GM21447 (cell line): ENCODE measurements at regions not wholly inside any gene's neighbourhood (a gene's known extent, or its start where the extent isn't known, plus 50 kb on each side); places are given as distances from the start of the nearest gene placed in this dataset.

Experiments
- ATAC-seq: cut with Tn5 transposase; IDR thresholded peaks from one replicate; pipeline ENCODE4 v1.9.1; 2021; ENCODE audit not compliant: unreplicated experiment

- no peak for ATAC-seq
Measured at GRCh38 chr14:56494167-56494566, 85.4 kb upstream of the TMEM260 start.

DNA sequence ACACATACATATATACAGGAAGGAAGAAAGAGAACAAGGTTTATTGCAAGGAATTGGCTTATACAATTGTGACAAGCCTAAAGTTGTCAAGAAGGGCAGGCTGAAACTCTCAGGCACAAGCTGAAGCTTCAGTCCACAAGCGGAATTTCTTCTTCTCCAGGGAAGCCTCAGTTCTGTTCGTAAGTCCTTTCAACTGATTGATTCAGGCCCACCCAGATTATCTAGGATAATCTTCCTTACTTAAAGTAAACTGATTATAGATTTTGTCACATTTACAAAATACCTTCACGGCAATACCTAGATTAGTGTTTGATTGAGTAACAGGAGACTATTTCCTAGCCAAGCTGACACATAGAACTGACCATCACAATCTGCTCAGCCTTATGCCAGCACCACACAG is 81.5 kb upstream of the TMEM260 start:
- no peak for ATAC-seq

- ATAC-seq = no peak
Measured at GRCh38 chr14:56501909-56502530, 77.6 kb upstream of the TMEM260 start.

DNA sequence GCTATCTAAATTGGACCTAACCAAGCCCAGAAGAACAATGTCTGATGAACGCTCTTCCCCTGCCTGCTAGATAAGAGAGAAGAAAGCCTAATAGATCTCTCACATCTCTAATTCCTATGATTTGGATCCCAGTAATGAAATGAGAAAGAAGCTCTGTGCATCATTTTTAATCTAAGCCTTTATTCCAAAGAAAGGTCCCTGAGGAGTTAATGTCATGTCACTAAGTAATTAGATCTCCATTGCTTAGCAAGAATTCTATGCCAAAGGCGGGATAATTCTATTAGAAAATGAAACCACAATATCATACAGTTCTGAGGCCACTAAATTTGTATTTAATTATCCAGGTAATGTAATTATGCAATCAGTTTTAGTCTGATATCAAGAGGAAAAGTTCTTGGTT is 74.2 kb upstream of the TMEM260 start:
- ATAC-seq = no peak

DNA sequence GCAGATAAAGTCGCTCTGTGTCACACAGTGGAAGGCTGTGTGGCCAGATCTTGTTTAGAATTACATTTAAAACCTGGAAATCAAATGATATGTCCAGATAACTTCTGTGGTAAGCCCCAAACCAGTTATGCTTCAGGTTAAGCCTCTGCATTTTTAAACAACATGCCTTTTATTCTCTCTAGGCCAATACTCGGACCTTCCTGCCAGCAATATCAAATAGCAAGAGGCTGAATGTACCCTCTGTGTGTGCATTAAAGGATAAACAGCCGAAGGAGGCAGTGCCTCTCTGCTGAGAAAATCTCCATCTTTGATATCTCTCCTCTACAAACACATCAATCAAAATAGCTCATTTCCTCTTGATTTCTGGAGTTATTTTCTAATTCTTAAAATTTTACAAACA is 67.1 kb upstream of the TMEM260 start:
- no peak for ATAC-seq

DNA sequence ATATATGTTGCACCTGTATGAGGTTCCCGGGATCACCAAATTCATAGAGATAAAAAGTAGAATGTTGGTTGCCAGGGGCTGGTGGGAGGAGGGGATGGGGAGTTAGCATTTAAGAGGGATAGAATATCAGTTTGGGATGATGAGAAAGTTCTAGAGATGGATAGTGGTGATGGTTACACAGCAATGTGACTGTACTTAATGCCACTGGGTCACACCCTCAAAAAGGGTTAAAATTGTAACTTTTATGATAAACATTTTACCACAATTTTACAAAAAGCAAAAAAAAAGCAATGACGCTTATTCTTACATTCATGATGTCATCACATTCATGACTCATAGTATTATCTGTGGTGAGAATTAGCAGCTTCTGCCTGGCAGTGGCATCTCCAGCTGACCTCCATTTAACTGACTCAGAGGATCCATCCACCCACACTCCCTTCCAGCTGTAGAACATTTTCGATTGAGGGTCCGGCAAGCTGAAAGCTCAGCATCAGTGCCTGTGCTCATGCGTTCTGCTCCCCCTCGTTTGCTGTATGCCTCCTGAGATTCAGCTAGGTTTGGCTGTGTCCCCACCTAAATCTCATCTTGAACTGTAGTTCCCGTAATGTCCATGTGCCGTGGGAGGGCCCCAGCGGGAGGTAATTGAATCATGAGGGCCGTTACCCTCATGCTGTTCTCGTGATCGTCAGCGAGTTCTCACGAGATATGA is 64.8 kb upstream of the TMEM260 start:
- no peak for ATAC-seq

- ATAC-seq = no peak
Measured at GRCh38 chr14:56515739-56516138, 63.9 kb upstream of the TMEM260 start.

DNA sequence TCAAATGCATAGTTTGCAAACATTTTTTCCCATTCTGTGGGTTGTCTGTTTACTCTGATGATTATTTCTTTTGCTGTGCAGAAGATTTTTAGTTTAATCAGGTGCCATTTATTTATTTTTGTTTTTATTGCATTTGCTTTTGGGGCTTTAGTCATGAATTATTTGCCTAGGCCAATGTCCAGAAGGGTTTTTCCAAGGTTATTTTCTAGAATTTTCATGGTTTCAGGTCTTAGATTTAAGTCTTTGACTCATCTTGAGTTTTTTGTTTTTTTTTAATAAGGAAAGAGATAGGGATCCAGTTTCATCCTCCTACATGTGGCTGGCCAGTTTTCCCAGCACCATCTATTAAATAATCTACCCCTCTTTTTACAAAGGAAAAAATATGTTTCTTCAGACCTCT is 57.2 kb upstream of the TMEM260 start:
- ATAC-seq = no peak

DNA sequence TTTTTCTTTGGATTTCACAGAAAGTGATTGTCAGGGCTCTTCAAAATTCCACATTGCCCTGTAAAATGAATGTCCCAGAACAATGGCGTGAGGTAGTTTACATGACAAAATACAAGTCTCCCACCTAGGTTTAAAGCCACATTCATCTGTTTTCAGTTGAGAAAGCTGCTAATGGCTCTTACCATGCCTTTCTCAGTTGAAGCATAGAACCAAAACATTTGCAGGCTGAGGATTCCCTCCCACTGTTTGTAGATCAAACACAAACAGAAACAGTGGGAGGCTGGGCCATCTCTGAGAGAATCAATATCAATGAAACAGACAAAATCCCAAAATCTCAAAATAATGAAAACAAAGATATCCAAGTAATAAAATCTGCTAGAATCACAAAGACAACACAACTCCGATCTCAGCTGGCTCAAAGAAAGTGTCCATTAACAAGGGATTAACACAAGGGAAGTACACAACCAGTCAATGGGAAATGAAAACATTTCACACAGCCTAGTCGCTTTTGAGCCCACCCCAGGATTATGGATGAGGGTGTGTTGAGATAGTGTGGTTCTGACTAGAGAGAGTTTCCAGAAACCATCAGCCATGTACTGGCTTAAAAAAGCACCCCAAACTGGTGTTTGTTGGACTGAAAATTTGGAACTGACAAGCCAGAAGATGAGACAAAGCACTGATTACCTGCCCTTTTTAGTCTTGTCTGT is 54.5 kb upstream of the TMEM260 start:
- no peak for ATAC-seq

DNA sequence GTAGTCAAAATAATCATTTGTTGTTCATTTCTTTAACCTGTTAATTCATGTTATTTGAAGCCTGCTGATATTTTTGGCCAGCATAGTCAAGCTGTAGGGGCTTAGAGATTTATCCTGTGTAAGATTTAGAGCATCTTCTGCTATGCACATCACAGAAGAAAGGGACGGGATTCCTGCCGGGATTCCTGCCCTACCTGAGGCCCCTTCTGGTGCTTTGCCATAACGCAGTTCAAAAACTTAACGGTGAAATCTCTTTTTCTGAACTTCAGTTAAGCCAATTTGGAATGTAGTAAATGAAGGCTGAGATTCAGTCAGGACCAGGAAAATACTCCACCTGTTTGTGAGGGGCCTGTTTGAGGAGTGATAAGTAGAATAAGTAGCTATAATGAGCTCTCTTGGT is 50.7 kb upstream of the TMEM260 start:
- ATAC-seq = no peak
